ENCODE measurements at regions not wholly inside any gene's neighbourhood (a gene's known extent, or its start where the extent isn't known, plus 50 kb on each side); places are given as distances from the start of the nearest gene placed in this dataset.

GRCh38 chr5:92429646-92430045, 1046.5 kb upstream of the ARRDC3 start:
- Mint-ChIP-seq H3K4me1 (no peaks in the 10 kb centered on the region), H3K27me3 (no peaks in the 10 kb centered on the region), H3K9me3 (ENCODE audit: insufficient read depth) (peaks cover 2% of the 10 kb centered on the region), H3K4me3 (no peak overlapping the region), H3K27ac (no peak overlapping the region)
- POLR2A ChIA-PET, result no interaction called here
- Histone ChIP-seq H3K79me2 (ENCODE audit: control insufficient read depth, insufficient read depth, low read length) (no peaks in the 10 kb centered on the region), H3K36me3 (replicated peaks in 1 of 2; ENCODE audit: control extremely low read depth in 1 of 2, control insufficient read depth in 1 of 2, extremely low read depth in 1 of 2, insufficient read depth in 2 of 2, low read length in 1 of 2) (no peaks in the 10 kb centered on the region), H3K27me3 (replicated peaks in 1 of 4; ENCODE audit: control extremely low read depth in 1 of 4, control insufficient read depth in 3 of 4, insufficient read depth in 4 of 4, low read length in 3 of 4) (no peaks in the 10 kb centered on the region), H3K4me1 (ENCODE audit: control insufficient read depth in 2 of 2, insufficient read depth in 2 of 2, low read length in 2 of 2) (no peaks in the 10 kb centered on the region), H2AFZ (ENCODE audit: insufficient read depth, low read depth, low read length, poor library complexity, severe bottlenecking) (no peak overlapping the region), H3K27ac (ENCODE audit: low read length in 2 of 2) (no peak overlapping the region), H3K4me3 (ENCODE audit: control extremely low read depth in 1 of 5, extremely low read depth in 1 of 5, insufficient read depth in 1 of 5, low read depth in 2 of 5, low read length in 4 of 5) (no peak overlapping the region), H3K9me3 (ENCODE audit: control extremely low read depth in 1 of 3, control insufficient read depth in 2 of 3, insufficient read depth in 1 of 3, low read length in 2 of 3) (no peaks in the 10 kb centered on the region), H3K9ac (ENCODE audit: low read length) (no peak overlapping the region), H4K20me1 (ENCODE audit: control insufficient read depth, insufficient read depth, low read length, poor library complexity, severe bottlenecking) (no peaks in the 10 kb centered on the region), H3K4me2 (replicated peaks; ENCODE audit: low read depth, low read length, poor library complexity, severe bottlenecking) (no peak overlapping the region)
- CTCF ChIA-PET, result no interaction called here
- no peak for TF ChIP-seq EZH2 (IDR thresholded peaks at IDR 0.05; ENCODE audit: borderline replicate concordance, insufficient read depth, low read depth, low read length, poor library complexity, severe bottlenecking)
- ATAC-seq (ENCODE audit: low read depth), result no peak
- no peak for DNase-seq
- WGBS (ENCODE audit: insufficient coverage), result 57% methylated on average over 1 of the region's 3 CpGs
- intact Hi-C loops (cut with micrococcal nuclease), result no loop called here

- peaks cover 5% of the 10 kb centered on the region for H3K9me3 Mint-ChIP-seq (ENCODE audit: insufficient read depth)
- no peak overlapping the region for H3K4me2 ChIP-seq (replicated peaks; ENCODE audit: low read depth, low read length, poor library complexity, severe bottlenecking)
- H3K9ac ChIP-seq (ENCODE audit: low read length), result no peak overlapping the region
- no peak overlapping the region for H3K27ac ChIP-seq (ENCODE audit: low read length in 2 of 2)
- H3K4me3 Mint-ChIP-seq, result no peak overlapping the region
- H3K4me1 Mint-ChIP-seq, result no peaks in the 10 kb centered on the region
- intact Hi-C loops (cut with micrococcal nuclease), result no loop called here
- no peaks in the 10 kb centered on the region for H3K27me3 Mint-ChIP-seq
- DNase-seq (no peak), ATAC-seq (ENCODE audit: low read depth) (no peak)
- no peak overlapping the region for H3K27ac Mint-ChIP-seq
- TF ChIP-seq, protein P1, sequence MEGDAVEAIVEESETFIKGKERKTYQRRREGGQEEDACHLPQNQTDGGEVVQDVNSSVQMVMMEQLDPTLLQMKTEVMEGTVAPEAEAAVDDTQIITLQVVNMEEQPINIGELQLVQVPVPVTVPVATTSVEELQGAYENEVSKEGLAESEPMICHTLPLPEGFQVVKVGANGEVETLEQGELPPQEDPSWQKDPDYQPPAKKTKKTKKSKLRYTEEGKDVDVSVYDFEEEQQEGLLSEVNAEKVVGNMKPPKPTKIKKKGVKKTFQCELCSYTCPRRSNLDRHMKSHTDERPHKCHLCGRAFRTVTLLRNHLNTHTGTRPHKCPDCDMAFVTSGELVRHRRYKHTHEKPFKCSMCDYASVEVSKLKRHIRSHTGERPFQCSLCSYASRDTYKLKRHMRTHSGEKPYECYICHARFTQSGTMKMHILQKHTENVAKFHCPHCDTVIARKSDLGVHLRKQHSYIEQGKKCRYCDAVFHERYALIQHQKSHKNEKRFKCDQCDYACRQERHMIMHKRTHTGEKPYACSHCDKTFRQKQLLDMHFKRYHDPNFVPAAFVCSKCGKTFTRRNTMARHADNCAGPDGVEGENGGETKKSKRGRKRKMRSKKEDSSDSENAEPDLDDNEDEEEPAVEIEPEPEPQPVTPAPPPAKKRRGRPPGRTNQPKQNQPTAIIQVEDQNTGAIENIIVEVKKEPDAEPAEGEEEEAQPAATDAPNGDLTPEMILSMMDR (IDR thresholded peaks at IDR 0.05), result no peak
- TF ChIP-seq EZH2 (IDR thresholded peaks at IDR 0.05; ENCODE audit: borderline replicate concordance, insufficient read depth, low read depth, low read length, poor library complexity, severe bottlenecking), result no peak
- no peaks in the 10 kb centered on the region for H3K9me3 ChIP-seq (ENCODE audit: control extremely low read depth in 1 of 3, control insufficient read depth in 2 of 3, insufficient read depth in 1 of 3, low read length in 2 of 3)
- no CpG with 5 or more reads among the region's 4 CpGs for WGBS (ENCODE audit: insufficient coverage)
- no peaks in the 10 kb centered on the region for H3K36me3 ChIP-seq (replicated peaks in 1 of 2; ENCODE audit: control extremely low read depth in 1 of 2, control insufficient read depth in 1 of 2, extremely low read depth in 1 of 2, insufficient read depth in 2 of 2, low read length in 1 of 2)
- H4K20me1 ChIP-seq (ENCODE audit: control insufficient read depth, insufficient read depth, low read length, poor library complexity, severe bottlenecking), result no peaks in the 10 kb centered on the region
- CTCF ChIA-PET, result interaction anchor here (0.6 kb wide), 1 partner anchor 1780 kb away, joined by 3 read pairs; no protein-coding TSS in a partner anchor
- no peak overlapping the region for H2AFZ ChIP-seq (ENCODE audit: insufficient read depth, low read depth, low read length, poor library complexity, severe bottlenecking)
- no peak overlapping the region for H3K4me3 ChIP-seq (ENCODE audit: control extremely low read depth in 1 of 5, extremely low read depth in 1 of 5, insufficient read depth in 1 of 5, low read depth in 2 of 5, low read length in 4 of 5)
- H3K4me1 ChIP-seq (ENCODE audit: control insufficient read depth in 2 of 2, insufficient read depth in 2 of 2, low read length in 2 of 2), result no peaks in the 10 kb centered on the region
- POLR2A ChIA-PET, result no interaction called here
- H3K27me3 ChIP-seq (replicated peaks in 1 of 4; ENCODE audit: control extremely low read depth in 1 of 4, control insufficient read depth in 3 of 4, insufficient read depth in 4 of 4, low read length in 3 of 4), result no peaks in the 10 kb centered on the region
- no peaks in the 10 kb centered on the region for H3K79me2 ChIP-seq (ENCODE audit: control insufficient read depth, insufficient read depth, low read length)
Observed at GRCh38 chr5:92428415-92428814, 1045.3 kb upstream of the ARRDC3 start.

All from B cell (primary cell).